Stimulated activated CD4-positive, alpha-beta T cell treated with anti-CD3 and anti-CD28 coated beads, Interleukin-1b, Interleukin-23, amount 100 ng/mL, for 48 hours (primary cell): ENCODE measurements at regions not wholly inside any gene's neighbourhood (a gene's known extent, or its start where the extent isn't known, plus 50 kb on each side); places are given as distances from the start of the nearest gene placed in this dataset.

Experiments
- DNase-seq: peaks from one replicate; pipeline ENCODE4 v3.0.0-alpha.2; 2020

DNA sequence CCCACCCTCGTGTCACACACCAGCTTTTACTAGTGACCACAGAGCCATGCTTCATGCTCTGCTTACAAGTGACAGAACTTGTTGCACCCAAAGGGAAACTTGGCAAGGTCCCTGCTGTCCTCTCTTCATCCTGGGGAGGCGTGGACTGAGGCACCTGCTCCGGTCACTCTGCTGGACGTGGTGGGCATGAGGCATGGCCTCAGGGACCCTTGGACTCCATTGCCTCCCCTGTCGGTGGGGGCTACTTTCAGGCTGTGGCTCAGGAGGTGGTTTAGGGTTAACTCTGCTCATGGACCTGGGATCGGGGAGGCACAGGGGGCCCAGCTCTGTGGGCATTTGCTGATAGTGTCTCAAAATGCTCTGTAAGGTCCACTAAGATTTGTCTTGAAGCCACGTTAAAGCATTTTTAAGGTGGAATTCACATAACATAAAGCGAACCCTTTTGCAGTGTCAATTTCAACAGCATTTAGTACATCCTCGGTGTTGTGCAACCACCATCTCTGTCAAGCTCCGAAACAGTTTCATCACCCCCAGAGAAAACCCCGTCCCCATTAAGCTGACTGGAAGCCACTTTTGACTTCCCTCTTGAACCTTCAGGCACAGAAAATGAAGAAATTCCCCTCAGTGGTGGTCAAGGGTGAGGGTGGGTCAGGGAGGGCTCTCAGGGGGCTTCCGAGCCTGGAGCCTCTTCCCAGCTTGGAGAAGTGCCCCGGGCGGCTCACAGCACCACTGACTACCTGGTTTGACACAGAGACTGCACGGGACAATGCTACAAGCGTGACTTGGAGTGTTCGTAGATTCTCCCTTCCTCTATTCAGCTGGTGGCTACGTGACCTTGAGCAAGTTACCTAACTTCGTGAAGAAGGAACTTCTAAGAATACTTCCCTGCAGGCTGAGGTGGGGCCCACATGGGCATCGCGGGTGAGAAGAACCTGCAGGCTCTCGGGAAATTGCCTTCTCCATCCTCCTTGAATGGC lies 100.0 kb upstream of the HDAC4 start:
- DNase-seq, result no peak

DNA sequence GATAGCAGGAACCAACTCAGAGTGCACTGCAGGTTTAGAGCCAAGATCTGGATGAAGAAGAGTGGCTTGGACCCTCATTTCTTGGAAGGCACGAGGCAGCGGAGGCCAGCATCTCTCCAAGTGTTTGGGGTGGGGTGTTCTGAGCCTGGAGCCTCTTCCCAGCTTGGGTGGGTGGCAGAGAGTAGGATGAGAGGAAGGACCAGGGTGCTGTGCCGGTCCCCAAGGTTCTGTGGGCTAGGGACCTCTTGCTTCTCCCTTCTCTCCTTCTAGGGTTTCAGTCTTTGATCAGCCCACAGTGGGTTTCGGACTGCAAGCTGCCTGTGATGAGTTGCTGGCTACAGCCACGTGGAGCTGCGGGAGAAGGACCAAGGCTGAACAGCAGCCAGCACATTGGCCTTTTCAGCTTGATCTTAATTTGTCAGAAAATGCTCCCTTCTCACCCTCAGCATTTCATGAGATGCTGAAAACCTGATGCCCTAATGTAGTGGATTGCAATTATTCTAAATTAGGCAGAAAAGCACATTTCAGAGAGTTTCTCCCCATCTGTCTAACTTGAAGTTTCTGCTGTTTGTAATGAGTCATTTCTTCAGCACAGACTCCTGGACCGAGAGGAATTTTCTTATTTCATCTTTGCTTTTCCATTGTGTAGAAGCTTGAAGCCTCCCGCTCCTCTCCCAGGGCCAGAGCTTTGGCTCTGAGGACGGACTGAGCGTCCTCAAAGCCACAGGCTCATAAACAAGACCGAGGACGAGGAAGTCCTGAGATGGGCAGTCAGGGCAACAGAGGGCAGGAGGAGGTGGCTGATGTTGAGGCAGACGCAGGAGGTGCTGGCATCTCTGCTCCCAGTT lies 99.1 kb upstream of the HDAC4 start:
- no peak for DNase-seq

DNA sequence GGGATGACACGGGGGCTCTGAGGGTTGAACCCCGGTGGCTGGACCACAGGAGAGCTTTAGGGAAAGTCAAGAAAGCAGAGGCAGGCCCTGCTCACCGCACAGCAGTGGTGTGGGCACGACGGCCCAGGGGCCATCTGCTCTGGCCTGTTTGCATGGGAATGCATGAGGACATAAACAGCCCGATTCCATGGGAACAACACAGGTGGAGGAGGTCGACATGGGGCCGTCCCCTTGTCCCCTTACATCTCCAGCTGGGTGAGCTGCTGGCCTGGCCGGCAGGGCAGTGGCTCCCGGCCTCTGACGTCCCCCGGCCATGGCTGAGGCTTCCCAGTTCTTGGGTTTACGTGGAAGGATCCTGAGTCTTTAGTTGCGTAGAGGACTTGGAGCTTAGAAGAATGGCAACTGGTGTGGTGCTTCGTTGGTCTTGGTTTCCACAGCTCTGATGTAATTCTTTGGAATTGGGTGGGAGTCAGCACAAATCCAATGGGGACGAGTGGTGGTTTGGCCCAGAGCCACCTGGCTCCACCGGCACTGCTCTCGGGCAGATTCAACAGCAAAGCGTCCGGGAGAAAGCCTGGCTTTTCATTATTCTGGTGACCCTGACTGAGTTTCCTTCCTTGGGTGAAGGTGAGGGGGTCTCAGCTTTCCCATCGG lies 98.3 kb upstream of the HDAC4 start:
- no peak for DNase-seq

GRCh38 chr2:239498576-239498975 lies 97.8 kb upstream of the HDAC4 start:
- DNase-seq, result no peak

DNA sequence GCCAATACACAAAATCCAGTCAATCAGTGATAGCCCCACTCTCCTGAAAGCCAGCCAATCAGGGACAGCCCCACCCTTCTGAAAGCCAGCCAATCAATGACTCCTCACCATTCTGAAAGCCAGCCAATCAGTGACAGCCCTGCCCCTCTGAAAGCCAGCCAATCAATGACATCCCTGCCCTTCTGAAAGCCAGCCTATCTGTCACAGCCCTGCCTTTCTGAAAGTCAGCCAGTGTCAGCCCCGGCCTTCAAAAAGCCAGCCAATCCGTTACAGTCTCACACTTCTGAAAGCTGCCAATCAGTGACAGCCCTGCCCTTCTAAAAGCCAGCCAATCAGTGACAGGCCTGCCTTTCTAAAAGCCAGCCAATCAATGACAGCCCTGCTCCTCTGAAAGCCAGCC lies 95.9 kb upstream of the HDAC4 start:
- peak; percentile 26 for DNase-seq

GRCh38 chr2:239495791-239496233 lies 95.0 kb upstream of the HDAC4 start:
- DNase-seq, result no peak

GRCh38 chr2:239495175-239495574 lies 94.4 kb upstream of the HDAC4 start:
- no peak for DNase-seq

GRCh38 chr2:239494578-239494977 lies 93.8 kb upstream of the HDAC4 start:
- DNase-seq, result no peak

DNA sequence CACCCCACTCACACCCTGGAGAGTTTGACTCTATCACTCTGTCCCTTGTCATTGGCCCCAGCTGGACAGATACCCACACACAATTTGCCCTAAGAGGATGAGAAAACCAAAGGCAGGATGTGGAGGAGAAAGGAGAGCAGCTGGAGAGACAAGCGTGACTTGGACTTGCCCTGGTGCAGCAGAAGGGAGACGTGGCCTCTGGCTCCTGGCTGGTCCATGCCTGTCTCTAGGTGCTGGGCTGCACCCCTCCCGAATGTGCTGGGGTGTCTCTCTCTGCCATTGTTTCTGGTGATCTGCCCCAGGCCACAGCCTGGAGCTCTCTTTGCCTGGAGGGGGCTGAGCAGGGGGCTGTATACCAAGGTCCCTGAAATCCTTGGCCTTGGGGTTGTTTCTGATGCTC lies 88.7 kb upstream of the HDAC4 start:
- DNase-seq, result no peak

DNA sequence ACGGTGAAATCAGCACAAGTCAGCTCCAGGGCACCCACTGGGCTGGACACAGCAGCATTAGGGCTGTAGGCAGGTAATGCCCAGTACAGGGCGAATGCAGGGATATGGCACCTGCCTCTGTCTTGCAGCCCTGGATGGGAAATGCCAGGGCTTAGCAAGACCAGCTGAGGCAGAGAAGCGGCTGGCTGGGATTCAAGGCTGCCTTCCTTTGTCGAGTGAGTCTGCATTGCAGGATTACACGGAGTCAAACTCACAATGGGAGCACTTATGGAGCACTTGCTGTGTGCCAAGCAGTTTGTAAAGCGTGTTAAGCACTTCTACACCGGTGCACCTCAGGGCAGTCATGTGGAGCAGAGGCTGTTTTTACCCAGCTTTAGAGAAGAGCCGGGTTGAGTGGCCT lies 87.3 kb upstream of the HDAC4 start:
- DNase-seq, result no peak

GRCh38 chr2:239487272-239487671 lies 86.5 kb upstream of the HDAC4 start:
- no peak for DNase-seq

- no peak for DNase-seq
These were observed 84.8 kb upstream of the HDAC4 start for GRCh38 chr2:239485622-239486021.

GRCh38 chr2:239484571-239485355 lies 83.9 kb upstream of the HDAC4 start:
- DNase-seq, result no peak

GRCh38 chr2:239482778-239483712 lies 82.2 kb upstream of the HDAC4 start:
- no peak for DNase-seq

GRCh38 chr2:239479471-239479870 lies 78.7 kb upstream of the HDAC4 start:
- DNase-seq, result no peak

- DNase-seq, result no peak
These were observed 76.8 kb upstream of the HDAC4 start for GRCh38 chr2:239477591-239477990.

DNA sequence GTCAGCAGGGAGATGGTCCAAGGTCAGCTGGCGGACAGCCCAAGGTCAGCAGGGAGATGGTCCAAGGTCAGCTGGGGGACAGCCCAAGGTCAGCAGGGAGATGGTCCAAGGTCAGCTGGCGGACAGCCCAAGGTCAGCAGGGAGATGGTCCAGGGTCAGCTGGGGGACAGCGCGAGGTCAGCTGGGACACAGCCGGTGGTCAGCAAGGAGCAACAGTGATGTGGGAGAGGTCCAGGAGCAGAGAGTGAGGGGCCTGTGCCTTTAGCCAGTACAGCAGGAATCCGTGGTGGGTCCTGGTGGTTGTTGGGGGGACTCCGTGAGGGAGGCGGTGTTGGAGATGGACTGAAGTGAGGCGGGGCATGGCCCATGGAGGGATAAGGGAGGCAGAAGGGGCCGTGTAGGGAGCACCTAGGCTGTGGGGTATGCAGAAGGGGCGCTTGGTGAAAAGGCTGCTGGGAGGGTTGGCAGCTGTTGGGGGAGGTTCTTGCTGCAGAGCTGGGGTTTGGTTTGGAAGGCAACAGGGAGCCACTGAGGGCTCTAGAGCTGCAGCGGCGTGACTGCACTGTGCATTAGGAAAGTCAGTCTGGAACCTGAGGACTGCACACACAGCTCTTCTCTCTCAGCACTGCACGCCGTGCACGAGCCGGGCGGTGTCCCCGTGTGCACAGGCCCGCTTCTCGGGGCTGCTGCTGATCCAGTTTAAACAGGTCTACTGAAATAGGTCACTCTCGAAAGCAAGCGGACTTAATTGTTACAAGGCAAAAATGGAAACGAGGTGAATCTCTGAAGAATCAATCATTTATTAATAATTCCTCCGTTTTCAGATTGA lies 76.2 kb upstream of the HDAC4 start:
- no peak for DNase-seq

DNA sequence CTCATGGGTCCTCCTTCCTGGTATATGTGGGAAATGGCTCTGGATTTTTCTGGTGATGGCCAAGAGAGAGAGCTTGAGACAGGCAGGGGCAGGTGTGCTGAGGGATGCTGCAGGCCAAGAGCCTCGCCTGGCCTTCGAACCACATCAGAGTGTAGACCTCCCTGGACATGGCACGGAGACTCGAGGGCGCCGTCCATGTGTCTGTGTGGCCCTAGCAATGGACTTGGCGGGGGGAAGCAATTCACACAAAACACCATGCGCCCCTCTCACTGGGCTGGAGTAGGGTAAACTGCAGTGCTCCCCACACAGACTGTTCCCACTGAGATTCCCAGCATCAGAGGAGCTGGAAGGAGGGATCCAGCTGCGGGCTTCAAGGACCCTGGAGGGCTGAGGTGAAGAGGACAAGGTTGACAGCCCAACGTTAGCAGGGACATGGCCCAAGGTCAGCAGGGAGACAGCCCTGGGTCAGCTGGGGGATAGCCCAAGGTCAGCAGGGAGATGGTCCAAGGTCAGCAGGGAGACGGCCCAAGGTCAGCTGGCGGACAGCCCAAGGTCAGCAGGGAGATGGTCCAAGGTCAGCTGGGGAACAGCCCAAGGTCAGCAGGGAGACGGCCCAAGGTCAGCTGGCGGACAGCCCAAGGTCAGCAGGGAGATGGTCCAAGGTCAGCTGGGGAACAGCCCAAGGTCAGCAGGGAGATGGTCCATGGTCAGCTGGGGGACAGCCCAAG lies 75.4 kb upstream of the HDAC4 start:
- no peak for DNase-seq

DNA sequence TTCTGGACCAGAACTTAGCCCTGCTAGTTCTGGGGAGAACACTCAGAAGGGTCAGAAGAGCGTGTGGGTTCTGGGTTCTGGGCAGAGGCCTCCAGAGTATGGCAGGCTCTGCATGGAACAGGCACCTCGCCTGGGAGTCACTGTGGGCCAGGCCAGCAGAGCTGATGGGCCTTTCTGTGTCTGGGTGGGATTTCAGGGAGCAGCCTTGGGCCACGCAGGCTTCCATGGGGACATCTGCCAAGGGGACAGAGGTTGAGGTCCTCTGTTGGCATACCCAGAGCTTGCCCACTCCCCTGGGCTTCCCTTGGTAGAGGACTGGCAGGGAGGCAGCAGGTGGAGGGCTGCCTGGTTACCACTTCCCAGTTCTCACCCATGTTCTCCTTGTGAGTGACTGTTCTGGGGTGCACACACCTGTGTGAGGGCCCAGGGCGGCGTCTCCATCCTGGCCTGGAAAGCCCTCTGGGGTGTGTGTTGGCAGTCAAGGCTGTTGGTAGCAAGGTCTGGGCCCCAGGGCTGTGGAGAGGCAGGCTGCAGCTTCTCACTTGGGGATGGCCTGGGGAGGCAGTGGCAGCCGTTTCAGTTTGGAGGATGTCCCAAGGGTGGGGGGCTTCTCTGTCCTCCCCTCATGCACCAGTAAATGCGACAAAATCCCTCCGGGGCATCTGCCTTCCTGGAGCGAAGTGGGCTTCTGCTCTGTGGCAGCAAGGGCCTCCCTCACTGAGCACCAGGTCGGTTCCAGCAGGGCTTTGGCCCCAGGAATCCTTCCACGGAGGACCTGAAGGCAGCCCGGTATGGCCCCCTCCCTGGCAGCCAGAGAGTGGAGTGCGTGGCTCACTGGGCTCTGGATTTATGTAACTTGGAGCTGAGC lies 74.6 kb upstream of the HDAC4 start:
- DNase-seq, result no peak
